ENCODE measurements at regions not wholly inside any gene's neighbourhood (a gene's known extent, or its start where the extent isn't known, plus 50 kb on each side); places are given as distances from the start of the nearest gene placed in this dataset.

- TF ChIP-seq CTCF (IDR thresholded peaks at IDR 0.05; ENCODE audit: unreplicated experiment): no peak
- Mint-ChIP-seq H3K27ac (no peak overlapping the region), H3K4me1 (no peaks in the 10 kb centered on the region), H3K36me3 (no peaks in the 10 kb centered on the region), H3K27me3 (ENCODE audit: low read depth) (peaks cover 1% of the 10 kb centered on the region), H3K4me3 (no peak overlapping the region), H3K9me3 (no peaks in the 10 kb centered on the region)
- DNase-seq (ENCODE audit: low spot score in 2 of 2, unreplicated experiment in 2 of 2): no peak
Measured at GRCh38 chr3:181290941-181291340, 301.4 kb upstream of the DNAJC19 start.

GRCh38 chr3:181289306-181289705 lies 299.8 kb upstream of the DNAJC19 start:
- Mint-ChIP-seq H3K4me3 (no peak overlapping the region), H3K9me3 (no peaks in the 10 kb centered on the region), H3K4me1 (no peaks in the 10 kb centered on the region), H3K27ac (no peak overlapping the region), H3K36me3 (no peaks in the 10 kb centered on the region), H3K27me3 (ENCODE audit: low read depth) (peaks cover 3% of the 10 kb centered on the region)
- no peak for TF ChIP-seq CTCF (IDR thresholded peaks at IDR 0.05; ENCODE audit: unreplicated experiment)
- no peak for DNase-seq (ENCODE audit: low spot score in 2 of 2, unreplicated experiment in 2 of 2)

GRCh38 chr3:181288145-181288544 lies 298.6 kb upstream of the DNAJC19 start:
- no peak for TF ChIP-seq CTCF (IDR thresholded peaks at IDR 0.05; ENCODE audit: unreplicated experiment)
- Mint-ChIP-seq H3K27me3 (ENCODE audit: low read depth) (peaks cover 11% of the 10 kb centered on the region), H3K9me3 (no peaks in the 10 kb centered on the region), H3K4me3 (no peak overlapping the region), H3K4me1 (no peaks in the 10 kb centered on the region), H3K36me3 (no peaks in the 10 kb centered on the region), H3K27ac (no peak overlapping the region)
- no peak for DNase-seq (ENCODE audit: low spot score in 2 of 2, unreplicated experiment in 2 of 2)

GRCh38 chr3:181279239-181279565 lies 289.7 kb upstream of the DNAJC19 start:
- H3K9me3 Mint-ChIP-seq: no peaks in the 10 kb centered on the region
- H3K27me3 Mint-ChIP-seq (ENCODE audit: low read depth): peaks cover 45% of the 10 kb centered on the region
- no peaks in the 10 kb centered on the region for H3K4me1 Mint-ChIP-seq
- H3K36me3 Mint-ChIP-seq: no peaks in the 10 kb centered on the region
- no peak overlapping the region for H3K4me3 Mint-ChIP-seq
- no peak for TF ChIP-seq CTCF (IDR thresholded peaks at IDR 0.05; ENCODE audit: unreplicated experiment)
- DNase-seq (ENCODE audit: low spot score in 2 of 2, unreplicated experiment in 2 of 2): no peak
- no peak overlapping the region for H3K27ac Mint-ChIP-seq

GRCh38 chr3:181278468-181279238 lies 289.1 kb upstream of the DNAJC19 start:
- TF ChIP-seq CTCF (IDR thresholded peaks at IDR 0.05; ENCODE audit: unreplicated experiment): no peak
- H3K9me3 Mint-ChIP-seq: no peaks in the 10 kb centered on the region
- H3K27me3 Mint-ChIP-seq (ENCODE audit: low read depth): peaks cover 44% of the 10 kb centered on the region
- no peak overlapping the region for H3K27ac Mint-ChIP-seq
- no peak overlapping the region for H3K4me3 Mint-ChIP-seq
- no peaks in the 10 kb centered on the region for H3K36me3 Mint-ChIP-seq
- H3K4me1 Mint-ChIP-seq: no peaks in the 10 kb centered on the region
- no peak for DNase-seq (ENCODE audit: low spot score in 2 of 2, unreplicated experiment in 2 of 2)
